ENCODE measurements at regions not wholly inside any gene's neighbourhood (a gene's known extent, or its start where the extent isn't known, plus 50 kb on each side); places are given as distances from the start of the nearest gene placed in this dataset.

- CTCF ChIA-PET (ENCODE audit: unreplicated experiment): no interaction called here
- H3K9me3 ChIP-seq (ENCODE audit: low read length): no peaks in the 10 kb centered on the region
- no peak overlapping the region for H3K4me3 ChIP-seq (ENCODE audit: low read depth, low read length, poor library complexity, severe bottlenecking)
- no peaks in the 10 kb centered on the region for H3K36me3 ChIP-seq (ENCODE audit: insufficient read depth, low read length)
- POLR2A ChIA-PET: interaction anchor here (1.1 kb wide), 1 partner anchor 38 kb away, joined by 3 read pairs; no protein-coding TSS in a partner anchor
- H2AFZ ChIP-seq (ENCODE audit: low read length): no peak overlapping the region
- intact Hi-C loops (cut with micrococcal nuclease; ENCODE audit: unreplicated experiment): no loop called here
- H3K4me1 ChIP-seq (ENCODE audit: insufficient read depth, low read length, poor library complexity, severe bottlenecking): no peaks in the 10 kb centered on the region
- TF ChIP-seq, protein P1, sequence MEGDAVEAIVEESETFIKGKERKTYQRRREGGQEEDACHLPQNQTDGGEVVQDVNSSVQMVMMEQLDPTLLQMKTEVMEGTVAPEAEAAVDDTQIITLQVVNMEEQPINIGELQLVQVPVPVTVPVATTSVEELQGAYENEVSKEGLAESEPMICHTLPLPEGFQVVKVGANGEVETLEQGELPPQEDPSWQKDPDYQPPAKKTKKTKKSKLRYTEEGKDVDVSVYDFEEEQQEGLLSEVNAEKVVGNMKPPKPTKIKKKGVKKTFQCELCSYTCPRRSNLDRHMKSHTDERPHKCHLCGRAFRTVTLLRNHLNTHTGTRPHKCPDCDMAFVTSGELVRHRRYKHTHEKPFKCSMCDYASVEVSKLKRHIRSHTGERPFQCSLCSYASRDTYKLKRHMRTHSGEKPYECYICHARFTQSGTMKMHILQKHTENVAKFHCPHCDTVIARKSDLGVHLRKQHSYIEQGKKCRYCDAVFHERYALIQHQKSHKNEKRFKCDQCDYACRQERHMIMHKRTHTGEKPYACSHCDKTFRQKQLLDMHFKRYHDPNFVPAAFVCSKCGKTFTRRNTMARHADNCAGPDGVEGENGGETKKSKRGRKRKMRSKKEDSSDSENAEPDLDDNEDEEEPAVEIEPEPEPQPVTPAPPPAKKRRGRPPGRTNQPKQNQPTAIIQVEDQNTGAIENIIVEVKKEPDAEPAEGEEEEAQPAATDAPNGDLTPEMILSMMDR (conservative IDR thresholded peaks at IDR 0.05; ENCODE audit: low read length): no peak
- TF ChIP-seq EZH2phosphoT487 (IDR thresholded peaks at IDR 0.05; ENCODE audit: borderline replicate concordance, low read depth, low read length): no peak
- BruUV-seq (replicated peaks): no TSS peak
- no peaks in the 10 kb centered on the region for H3K9me2 ChIP-seq (ENCODE audit: insufficient read depth, low read length)
- no peak overlapping the region for H3K27ac ChIP-seq (ENCODE audit: low read depth, low read length, poor library complexity, severe bottlenecking)
- H3K79me2 ChIP-seq (ENCODE audit: insufficient read depth, low read depth, low read length): no peaks in the 10 kb centered on the region
- no peak overlapping the region for H3K4me2 ChIP-seq (ENCODE audit: low read length)
- no peak for DNase-seq (ENCODE audit: low spot score)
- no peaks in the 10 kb centered on the region for H4K20me1 ChIP-seq (ENCODE audit: insufficient read depth, low read length)
Observed at GRCh38 chr3:180743813-180744590, 64.7 kb upstream of the CCDC39 start.

DNA sequence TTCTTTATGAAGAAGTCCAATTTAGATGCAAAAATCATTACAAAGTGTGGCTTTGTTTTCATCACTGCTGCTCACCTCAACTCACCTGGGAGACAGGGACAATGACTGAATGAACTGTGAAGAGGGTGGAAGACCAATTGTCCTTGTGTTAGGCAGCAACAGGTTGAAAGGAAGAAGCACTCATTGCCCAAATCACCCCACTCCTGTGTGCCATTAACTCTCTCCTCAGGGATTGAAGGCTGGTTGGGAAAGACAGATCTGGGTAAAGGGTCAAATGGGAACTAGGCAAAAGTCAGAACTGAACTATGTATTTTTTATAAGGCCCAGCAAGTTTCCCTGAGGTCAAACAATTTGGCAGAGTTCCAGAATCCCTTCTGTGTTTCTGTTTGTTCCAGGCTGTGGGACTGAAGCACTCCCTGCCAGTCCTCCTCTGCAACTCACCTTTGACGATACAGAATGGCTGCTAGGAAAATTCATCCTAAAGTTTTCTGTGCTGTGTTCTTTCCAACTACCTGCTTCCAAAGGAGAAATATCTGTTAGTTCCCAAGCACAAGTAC is 68.6 kb upstream of the CCDC39 start:
- ChIA-PET CTCF (ENCODE audit: unreplicated experiment) (no interaction called here), POLR2A (no interaction called here)
- intact Hi-C loops (cut with micrococcal nuclease; ENCODE audit: unreplicated experiment): no loop called here
- no peak for TF ChIP-seq EZH2phosphoT487 (IDR thresholded peaks at IDR 0.05; ENCODE audit: borderline replicate concordance, low read depth, low read length)
- TF ChIP-seq, protein P1 (conservative IDR thresholded peaks at IDR 0.05; ENCODE audit: low read length): no peak
- no peak overlapping the region for H3K27ac ChIP-seq (ENCODE audit: low read depth, low read length, poor library complexity, severe bottlenecking)
- H3K9me3 ChIP-seq (ENCODE audit: low read length): no peaks in the 10 kb centered on the region
- H3K36me3 ChIP-seq (ENCODE audit: insufficient read depth, low read length): no peaks in the 10 kb centered on the region
- no peak overlapping the region for H3K4me3 ChIP-seq (ENCODE audit: low read depth, low read length, poor library complexity, severe bottlenecking)
- H3K79me2 ChIP-seq (ENCODE audit: insufficient read depth, low read depth, low read length): no peaks in the 10 kb centered on the region
- no peaks in the 10 kb centered on the region for H4K20me1 ChIP-seq (ENCODE audit: insufficient read depth, low read length)
- H3K4me2 ChIP-seq (ENCODE audit: low read length): no peak overlapping the region
- no peaks in the 10 kb centered on the region for H3K9me2 ChIP-seq (ENCODE audit: insufficient read depth, low read length)
- no peak for DNase-seq (ENCODE audit: low spot score)
- no peaks in the 10 kb centered on the region for H3K4me1 ChIP-seq (ENCODE audit: insufficient read depth, low read length, poor library complexity, severe bottlenecking)
- H2AFZ ChIP-seq (ENCODE audit: low read length): no peak overlapping the region
- no TSS peak for BruUV-seq (replicated peaks)

DNA sequence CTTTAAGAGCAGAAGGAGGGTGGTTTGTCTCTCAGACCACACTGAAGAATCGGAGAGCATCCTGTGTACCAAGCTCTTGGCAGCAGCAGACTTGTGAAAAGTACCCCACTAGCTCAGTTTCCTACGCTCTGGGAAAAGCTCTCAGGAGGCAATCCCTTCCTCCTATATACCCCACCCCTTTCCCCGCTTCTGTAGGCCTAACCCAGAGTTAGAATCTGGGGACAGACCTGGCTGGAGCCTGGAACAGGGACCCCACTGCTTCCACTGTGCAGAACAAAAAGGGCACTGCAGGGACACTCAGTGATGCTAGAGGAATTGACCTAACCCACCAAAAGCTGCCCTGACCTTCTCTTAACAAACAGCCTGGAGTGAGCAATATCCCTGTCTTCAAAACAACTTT is 70.0 kb upstream of the CCDC39 start:
- H3K27ac ChIP-seq (ENCODE audit: low read depth, low read length, poor library complexity, severe bottlenecking): no peak overlapping the region
- POLR2A ChIA-PET: interaction anchor here (1.0 kb wide), 1 partner anchor 13 kb away, joined by 5 read pairs; no protein-coding TSS in a partner anchor

More for the DNA sequence above, 70.0 kb upstream of the CCDC39 start:
- no peak overlapping the region for H2AFZ ChIP-seq (ENCODE audit: low read length)
- H3K4me2 ChIP-seq (ENCODE audit: low read length): no peak overlapping the region
- H3K36me3 ChIP-seq (ENCODE audit: insufficient read depth, low read length): no peaks in the 10 kb centered on the region
- no peaks in the 10 kb centered on the region for H3K4me1 ChIP-seq (ENCODE audit: insufficient read depth, low read length, poor library complexity, severe bottlenecking)
- BruUV-seq (replicated peaks): no TSS peak
- H4K20me1 ChIP-seq (ENCODE audit: insufficient read depth, low read length): no peaks in the 10 kb centered on the region
- DNase-seq (ENCODE audit: low spot score): no peak
- no peaks in the 10 kb centered on the region for H3K9me3 ChIP-seq (ENCODE audit: low read length)
- CTCF ChIA-PET (ENCODE audit: unreplicated experiment): no interaction called here
- intact Hi-C loops (cut with micrococcal nuclease; ENCODE audit: unreplicated experiment): no loop called here
- no peak overlapping the region for H3K4me3 ChIP-seq (ENCODE audit: low read depth, low read length, poor library complexity, severe bottlenecking)
- no peaks in the 10 kb centered on the region for H3K9me2 ChIP-seq (ENCODE audit: insufficient read depth, low read length)
- no peak for TF ChIP-seq EZH2phosphoT487 (IDR thresholded peaks at IDR 0.05; ENCODE audit: borderline replicate concordance, low read depth, low read length)
- TF ChIP-seq, protein P1 (conservative IDR thresholded peaks at IDR 0.05; ENCODE audit: low read length): no peak
- no peaks in the 10 kb centered on the region for H3K79me2 ChIP-seq (ENCODE audit: insufficient read depth, low read depth, low read length)
